Stimulated activated CD4-positive, alpha-beta T cell treated with anti-CD3 and anti-CD28 coated beads, Interleukin-1b, Interleukin-23, amount 100 ng/mL, for 4 hours (primary cell): ENCODE measurements at regions not wholly inside any gene's neighbourhood (a gene's known extent, or its start where the extent isn't known, plus 50 kb on each side); places are given as distances from the start of the nearest gene placed in this dataset.

Source experiments
- DNase-seq, 2 donors: peaks; one replicate each; pipeline ENCODE4 v3.0.0-alpha.2; 2020; ENCODE audit warnings: low read depth in 2 of 2

GRCh38 chr16:80189476-80190175 lies 351.2 kb upstream of the DYNLRB2 start:
- DNase-seq, result no peak

DNA sequence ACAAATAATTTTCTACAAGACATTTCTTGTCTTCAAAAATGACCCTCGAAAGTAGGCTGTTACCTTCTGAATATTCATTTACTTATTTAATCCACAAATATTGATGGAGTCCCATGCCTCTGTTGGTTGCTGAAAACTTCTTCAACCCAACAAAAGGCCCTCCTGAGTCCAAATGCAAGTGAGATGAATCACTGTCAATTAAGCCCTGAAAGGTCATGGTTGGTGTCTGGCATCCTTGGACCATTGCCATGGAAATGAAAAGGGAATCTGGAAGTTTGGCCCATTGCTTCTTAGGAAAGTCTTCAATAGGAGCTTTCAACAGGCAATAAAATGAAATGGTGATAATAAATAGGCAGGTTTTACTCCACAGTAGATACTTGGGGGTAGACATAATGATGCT lies 364.7 kb upstream of the DYNLRB2 start:
- DNase-seq, result no peak

DNA sequence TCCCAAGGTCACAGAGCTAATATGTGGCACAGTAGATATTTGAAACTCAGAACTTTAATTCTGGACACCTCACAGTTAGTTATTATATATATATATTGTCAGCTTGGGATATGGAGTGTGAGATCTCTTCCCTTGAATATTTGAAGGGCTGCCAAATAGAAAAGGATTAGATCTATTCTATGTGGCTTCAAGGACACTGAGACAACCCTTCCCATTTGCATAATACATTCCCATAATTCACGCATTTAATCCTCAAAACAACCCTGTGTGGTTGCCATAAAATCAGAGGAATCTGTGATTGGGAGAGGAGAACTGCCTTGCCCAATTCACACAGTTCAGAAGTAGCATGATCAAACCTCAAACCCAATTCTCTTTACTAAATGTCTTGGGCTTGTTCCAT lies 365.8 kb upstream of the DYNLRB2 start:
- no peak for DNase-seq

DNA sequence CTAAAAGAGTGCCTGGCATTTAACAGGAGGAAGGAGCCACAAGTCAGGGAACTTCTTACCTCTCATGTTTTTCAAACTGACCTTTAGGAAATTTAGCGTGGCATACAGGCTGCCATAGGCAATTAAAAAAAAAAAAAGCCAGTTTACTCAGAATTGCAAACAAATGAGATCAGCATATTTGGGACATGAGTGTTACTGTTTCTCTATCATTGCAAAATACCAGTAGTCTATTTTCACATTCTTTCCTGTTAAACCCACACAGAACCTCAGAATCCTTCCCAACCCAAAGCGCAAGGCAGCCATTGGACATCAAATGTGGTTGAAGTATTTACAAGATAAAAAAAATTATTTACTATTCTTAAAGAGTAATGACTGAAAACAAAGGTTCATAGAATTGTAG lies 366.4 kb upstream of the DYNLRB2 start:
- no peak for DNase-seq

- no peak for DNase-seq
Observed at GRCh38 chr16:80171746-80172145, 369.0 kb upstream of the DYNLRB2 start.

DNA sequence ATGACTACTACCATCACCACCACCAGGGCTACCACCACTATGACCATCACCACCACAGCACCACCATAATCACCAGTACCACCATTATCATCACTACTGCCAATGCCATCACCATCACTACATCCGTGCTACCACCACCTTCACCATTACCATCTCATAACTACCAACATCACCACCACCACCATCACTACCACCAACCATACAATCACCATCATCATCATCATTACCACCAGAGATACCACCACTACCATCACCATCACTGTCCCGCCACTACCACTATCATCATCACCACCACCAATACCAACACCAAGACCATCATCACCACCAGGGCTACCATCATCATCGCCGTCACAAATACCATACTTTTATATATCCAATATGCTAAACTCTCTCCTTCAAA lies 369.6 kb upstream of the DYNLRB2 start:
- DNase-seq, result no peak

- DNase-seq, result no peak
Observed at GRCh38 chr16:80167657-80168390, 373.0 kb upstream of the DYNLRB2 start.

DNA sequence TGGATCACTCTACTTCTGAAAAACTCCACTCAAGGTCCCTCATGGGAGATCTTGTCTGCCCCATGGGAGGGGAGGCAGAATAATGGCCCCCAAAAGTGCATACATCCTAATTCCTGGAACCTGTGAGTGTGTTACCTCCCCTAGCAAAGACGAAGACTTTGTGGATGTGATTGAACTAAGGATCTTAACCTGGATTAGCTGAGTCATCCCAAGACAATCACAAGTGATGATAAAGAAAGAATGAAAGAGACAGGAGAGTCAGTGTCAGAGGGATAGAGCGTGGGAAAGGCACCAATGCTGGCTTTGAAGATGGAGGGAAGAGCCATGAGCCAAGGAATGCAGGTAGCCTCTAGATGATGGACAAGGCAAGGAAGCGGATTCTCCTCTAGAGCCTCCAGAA lies 374.7 kb upstream of the DYNLRB2 start:
- no peak for DNase-seq

DNA sequence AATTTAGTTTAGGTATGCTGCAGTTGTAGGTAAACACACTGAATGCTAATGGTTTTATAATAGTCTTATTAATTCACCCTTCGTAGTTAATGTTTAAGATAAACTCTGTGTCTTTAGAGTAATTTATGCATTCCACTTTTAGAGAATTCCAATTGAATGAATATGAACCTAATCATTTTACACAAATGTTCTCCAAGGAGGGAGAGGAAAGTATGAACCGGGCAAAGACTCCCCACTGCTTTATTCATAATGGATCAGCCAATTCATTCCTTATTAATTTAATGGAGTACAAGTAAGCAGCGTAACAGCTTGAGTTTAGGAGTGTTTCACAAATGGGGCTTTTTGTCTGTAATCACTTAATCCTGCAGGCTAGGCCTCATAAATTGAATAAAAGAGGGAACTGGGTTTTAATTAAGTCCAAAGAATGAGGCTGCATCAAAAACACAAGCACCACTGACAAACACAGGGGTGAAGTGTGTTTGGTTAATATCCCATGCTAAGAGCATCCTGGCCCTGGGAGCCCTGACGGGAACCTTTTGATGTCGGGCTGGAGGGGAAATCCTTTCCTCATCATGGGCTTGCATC lies 375.7 kb upstream of the DYNLRB2 start:
- DNase-seq, result no peak

DNA sequence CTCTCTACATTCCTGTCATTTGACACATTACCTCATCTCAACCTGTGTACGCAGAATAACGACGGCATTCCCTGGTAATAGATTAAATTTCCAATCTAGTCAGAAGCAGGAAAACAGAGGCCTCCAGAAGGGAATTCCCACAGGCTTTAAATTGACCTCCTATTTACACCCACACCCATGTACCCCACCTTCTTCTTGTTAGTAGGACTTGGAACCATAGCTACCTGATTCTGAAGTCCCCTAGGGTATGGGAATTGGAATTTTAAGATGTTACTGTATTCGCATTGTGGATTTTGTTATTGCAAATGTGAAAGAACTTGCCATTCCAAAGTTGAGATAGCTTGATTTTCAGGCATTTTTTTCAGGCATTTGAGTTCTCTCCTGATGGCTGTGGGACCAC lies 377.5 kb upstream of the DYNLRB2 start:
- DNase-seq, result no peak

GRCh38 chr16:80161799-80162739 lies 378.7 kb upstream of the DYNLRB2 start:
- DNase-seq, result no peak

DNA sequence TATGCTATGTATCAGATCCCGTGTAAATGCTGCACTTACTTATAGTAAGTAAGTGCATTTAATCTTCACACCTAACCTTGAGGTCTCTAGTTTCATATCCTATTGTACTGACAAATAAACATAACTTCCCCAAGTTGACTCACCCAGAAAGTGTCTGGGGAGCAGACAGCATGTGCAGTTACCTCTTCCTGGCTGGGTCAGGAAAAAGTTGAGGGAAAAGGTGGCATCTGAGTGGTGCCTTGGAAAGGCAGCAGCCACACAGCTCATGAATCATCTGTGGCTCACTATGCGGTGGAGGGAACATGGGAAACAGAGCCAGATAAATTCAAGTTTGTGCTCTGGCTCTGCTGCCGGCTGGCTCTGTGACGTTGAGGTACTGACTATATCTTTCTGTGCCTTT lies 382.0 kb upstream of the DYNLRB2 start:
- no peak for DNase-seq

- DNase-seq, result no peak
Observed at GRCh38 chr16:80151722-80152111, 389.1 kb upstream of the DYNLRB2 start.

DNA sequence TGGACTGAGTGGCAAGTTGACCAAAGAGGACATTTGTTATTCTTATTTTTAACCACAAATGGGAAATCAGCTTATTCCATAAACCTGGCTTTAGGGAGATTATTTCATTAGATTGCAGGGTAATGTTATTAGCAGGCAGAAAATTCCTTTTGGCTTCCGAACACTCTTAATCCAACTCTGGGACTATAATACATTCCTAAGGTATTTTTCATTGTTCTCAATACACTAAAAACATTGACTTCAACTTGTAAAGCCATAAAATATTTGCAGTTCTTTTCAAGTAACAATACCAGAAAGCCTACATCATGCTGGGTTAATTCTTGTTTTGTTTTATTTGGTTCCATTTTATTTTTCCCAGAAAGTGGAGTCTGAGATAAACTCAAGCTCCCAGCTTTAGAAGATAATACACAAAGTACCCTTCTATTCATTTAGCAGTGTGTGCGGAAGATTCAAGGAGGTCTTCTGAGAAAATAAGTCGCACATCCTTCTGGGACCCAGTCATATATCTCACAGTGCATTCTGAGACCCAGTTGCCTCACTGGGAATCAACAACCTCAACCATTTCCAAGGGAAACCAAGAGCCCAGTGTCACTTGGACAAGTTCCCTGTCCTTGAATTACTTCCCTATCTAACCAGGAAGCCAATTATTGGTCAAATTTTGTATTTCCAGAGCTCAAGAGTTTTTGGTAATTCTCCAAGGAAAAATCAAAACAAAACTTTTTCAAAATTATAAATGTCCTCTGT lies 389.6 kb upstream of the DYNLRB2 start:
- DNase-seq, result no peak

DNA sequence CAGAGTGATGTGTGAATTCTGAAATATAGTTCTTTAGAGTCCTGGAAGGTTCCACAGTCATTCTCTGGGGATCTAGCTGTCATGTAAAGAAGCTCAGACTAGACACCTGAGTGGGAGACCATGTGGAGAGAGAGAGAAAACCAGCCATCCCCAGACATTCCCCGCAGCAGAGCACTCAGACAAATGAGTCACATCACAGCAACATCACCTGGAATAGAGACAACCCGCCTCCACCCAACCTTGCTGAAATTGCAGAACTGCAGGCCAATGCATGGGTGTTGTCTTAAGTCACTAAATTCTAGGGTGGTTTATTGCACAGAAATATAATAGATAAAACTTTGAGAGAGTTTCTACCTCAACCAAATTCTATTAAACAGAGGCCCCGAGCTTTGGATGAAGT lies 392.0 kb upstream of the DYNLRB2 start:
- DNase-seq, result no peak

DNA sequence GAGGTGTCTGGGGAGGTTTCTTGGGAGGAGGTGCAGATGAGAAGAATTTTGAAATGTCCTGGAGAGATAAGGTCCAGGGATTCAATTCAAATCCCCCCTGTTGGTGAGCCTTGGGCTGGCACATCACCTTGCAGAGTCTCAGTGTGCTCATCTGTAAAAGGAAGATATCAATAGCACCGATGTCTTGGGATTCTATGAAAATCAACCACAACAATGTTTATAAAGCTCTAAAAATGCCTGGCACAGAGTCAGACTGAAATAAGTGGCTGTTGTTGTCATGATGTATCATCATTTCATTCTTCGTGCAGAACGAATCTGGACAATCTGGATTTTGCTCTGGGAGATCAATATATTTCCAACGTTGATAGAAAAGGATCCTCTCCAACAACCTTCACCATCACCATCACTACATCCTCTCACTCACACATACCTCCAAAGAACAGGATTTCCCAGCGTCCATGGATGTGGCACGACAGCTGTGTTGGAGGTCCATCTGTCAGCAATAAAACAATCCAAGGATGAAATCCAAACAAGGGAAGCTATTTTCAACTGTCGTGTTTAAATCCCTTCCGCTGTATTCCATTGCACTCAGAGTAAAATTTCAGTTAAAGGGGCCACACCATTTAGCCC lies 393.7 kb upstream of the DYNLRB2 start:
- DNase-seq, result no peak

- no peak for DNase-seq
Observed at GRCh38 chr16:80144191-80144590, 396.6 kb upstream of the DYNLRB2 start.

GRCh38 chr16:80142940-80143339 lies 397.9 kb upstream of the DYNLRB2 start:
- DNase-seq, result no peak

- no peak for DNase-seq
Observed at GRCh38 chr16:80142281-80142680, 398.5 kb upstream of the DYNLRB2 start.

DNA sequence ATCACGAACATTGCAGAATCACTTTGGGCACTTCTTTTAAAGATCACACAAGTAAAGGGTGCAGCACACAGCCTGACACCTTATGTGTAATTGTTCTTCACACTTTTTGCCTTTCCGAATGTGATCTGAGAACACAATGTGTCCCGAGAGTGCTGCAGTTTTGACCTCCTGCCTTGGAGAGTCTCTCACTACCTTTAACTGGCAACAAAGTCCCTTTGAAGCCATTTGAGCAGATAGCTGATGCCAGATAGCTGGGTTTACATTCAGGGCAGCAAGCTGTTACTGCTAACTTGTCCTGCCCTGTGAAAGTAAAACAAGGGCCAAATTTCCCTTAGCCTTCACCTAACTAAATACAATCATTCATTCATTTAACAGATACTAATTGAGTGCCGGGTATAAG lies 411.0 kb upstream of the DYNLRB2 start:
- DNase-seq, result no peak

DNA sequence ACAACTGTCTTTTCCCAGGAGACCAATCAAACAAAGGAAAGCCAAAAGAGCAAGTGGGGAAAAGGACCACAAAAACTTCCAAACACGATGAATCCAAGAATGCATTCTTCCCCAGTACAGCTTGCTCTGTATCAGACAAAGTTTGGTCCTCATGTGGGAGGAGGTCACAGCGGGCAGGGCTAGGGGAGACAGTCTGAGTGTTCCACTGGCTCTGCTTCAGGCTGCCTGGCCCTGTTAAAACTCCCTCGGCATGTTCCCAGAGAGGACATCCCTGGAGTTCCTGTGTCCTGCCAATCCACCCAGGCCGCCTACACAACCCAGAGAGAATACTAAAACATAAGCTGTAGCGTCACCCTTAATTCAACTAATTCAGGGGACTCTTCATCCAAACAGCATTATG lies 415.1 kb upstream of the DYNLRB2 start:
- DNase-seq, result no peak
